ENCODE measurements at regions not wholly inside any gene's neighbourhood (a gene's known extent, or its start where the extent isn't known, plus 50 kb on each side); places are given as distances from the start of the nearest gene placed in this dataset.

DNA sequence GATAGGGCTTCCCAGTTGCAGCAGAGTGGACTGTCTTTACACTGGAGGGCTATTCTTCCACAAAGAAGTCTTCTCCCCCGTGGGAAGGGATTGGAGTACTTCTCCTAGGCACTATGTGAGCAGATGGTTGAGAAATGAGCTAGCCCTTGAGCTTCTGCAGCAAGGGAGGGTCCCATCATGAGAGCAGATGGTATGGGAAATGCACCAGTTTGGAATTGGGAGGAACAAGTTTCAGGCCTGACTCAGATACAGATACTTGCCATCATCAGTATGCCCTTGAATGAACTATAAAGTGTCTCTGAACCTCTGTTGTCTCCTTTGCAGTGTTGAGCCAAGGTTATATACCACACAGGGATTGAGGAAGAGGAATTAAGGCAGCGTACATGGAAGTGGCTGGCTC, 757.4 kb downstream of the RNF144A start:
- no peak for TF ChIP-seq CTCF (conservative IDR thresholded peaks at IDR 0.05; ENCODE audit: low read length)
- no peak for TF ChIP-seq EZH2phosphoT487 (IDR thresholded peaks at IDR 0.05; ENCODE audit: borderline replicate concordance)

Measured in Loucy (cell line).